Fibroblast of lung (primary cell): ENCODE measurements at regions not wholly inside any gene's neighbourhood (a gene's known extent, or its start where the extent isn't known, plus 50 kb on each side); places are given as distances from the start of the nearest gene placed in this dataset.

Experiments used
- DNase-seq, 2 donors: peaks; one replicate each; pipeline versions ENCODE4 v3.0.0 to v3.0.0-alpha.2; 2010; ENCODE audit warnings: low read depth in 2 of 2
- H2AFZ ChIP-seq: 2 replicates; pipeline ENCODE4 v1.5.1; 2012; ENCODE audit warnings: low read length, control low read depth, inconsistent platforms
- H3K27ac ChIP-seq: 2 replicates; pipeline ENCODE4 v1.5.1; 2011; ENCODE audit warnings: low read length, control low read depth; ENCODE audit not compliant: insufficient read depth
- H3K27me3 ChIP-seq: 2 replicates; pipeline ENCODE4 v1.5.1; 2011; ENCODE audit warnings: mild to moderate bottlenecking, low read length; ENCODE audit not compliant: control insufficient read depth, insufficient read depth
- H3K36me3 ChIP-seq: 2 replicates; pipeline ENCODE4 v1.5.1; 2011; ENCODE audit warnings: low read length; ENCODE audit not compliant: control insufficient read depth, insufficient read depth
- H3K4me1 ChIP-seq: 2 replicates; pipeline ENCODE4 v1.5.1; 2011; ENCODE audit warnings: low read length; ENCODE audit not compliant: control insufficient read depth, insufficient read depth; ENCODE audit errors: extremely low read depth
- H3K4me2 ChIP-seq: 2 replicates; pipeline ENCODE4 v1.5.1; 2011; ENCODE audit warnings: low read length, control low read depth; ENCODE audit not compliant: insufficient read depth; ENCODE audit errors: extremely low read depth
- H3K4me3 ChIP-seq, 4 experiments: fragments of 200-600 bp in 1 of 4; sonication (generic) in 1 of 4; replicated peaks in 1 of 4; 2 replicates each; pipeline ENCODE4 v1.5.1; 2011 to 2016; ENCODE audit warnings: low read length in 4 of 4, low read depth in 3 of 4, mild to moderate bottlenecking in 3 of 4, control low read depth in 2 of 4, inconsistent platforms in 1 of 4, mixed read lengths in 1 of 4; ENCODE audit not compliant: insufficient read depth in 1 of 4; ENCODE audit errors: control extremely low read depth in 1 of 4
- H3K79me2 ChIP-seq: 2 replicates; pipeline ENCODE4 v1.5.1; 2012; ENCODE audit warnings: mild to moderate bottlenecking, low read length, inconsistent platforms; ENCODE audit not compliant: control insufficient read depth, insufficient read depth
- H3K9ac ChIP-seq: 2 replicates; pipeline ENCODE4 v1.5.1; 2011; ENCODE audit warnings: mild to moderate bottlenecking, low read length, control low read depth; ENCODE audit not compliant: insufficient read depth
- H3K9me3 ChIP-seq: 2 replicates; pipeline ENCODE4 v1.5.1; 2012; ENCODE audit warnings: low read depth, low read length; ENCODE audit not compliant: control insufficient read depth, insufficient read depth
- H4K20me1 ChIP-seq: 2 replicates; pipeline ENCODE4 v1.5.1; 2011; ENCODE audit warnings: low read length; ENCODE audit not compliant: control insufficient read depth, insufficient read depth; ENCODE audit errors: extremely low read depth
- CTCF ChIP-seq, 2 donors: IDR thresholded peaks in 1 of 2; conservative IDR thresholded peaks in 1 of 2; 1 replicate in 1 of 2; 2 replicates in 1 of 2; pipeline ENCODE4 v1.5.1; 2011 to 2012; ENCODE audit warnings: low read length in 2 of 2, control low read depth in 1 of 2, inconsistent platforms in 1 of 2, low read depth in 1 of 2, mild to moderate bottlenecking in 1 of 2
- EZH2 ChIP-seq: IDR thresholded peaks from 2 replicates; pipeline ENCODE4 v1.5.1; 2012; ENCODE audit warnings: low read length, control low read depth, mild to moderate bottlenecking; ENCODE audit errors: missing control alignments

GRCh38 chr20:54344832-54345231 lies 130.6 kb upstream of the DOK5 start:
- TF ChIP-seq EZH2 (no peak), CTCF (conservative IDR thresholded peaks at IDR 0.05 in 1 of 2, IDR thresholded peaks at IDR 0.05 in 1 of 2; ENCODE audit: low read depth in 1 of 2, low read length in 2 of 2) (no peak)
- Histone ChIP-seq H3K9me3 (no peaks in the 10 kb centered on the region), H3K4me3 (no peak overlapping the region), H3K36me3 (no peaks in the 10 kb centered on the region), H3K79me2 (no peaks in the 10 kb centered on the region), H2AFZ (no peak overlapping the region), H3K27ac (no peak overlapping the region), H3K9ac (no peak overlapping the region), H3K4me2 (no peak overlapping the region), H3K27me3 (no peaks in the 10 kb centered on the region), H4K20me1 (no peaks in the 10 kb centered on the region), H3K4me1 (peaks cover 5% of the 10 kb centered on the region)
- no peak for DNase-seq

- TF ChIP-seq CTCF (conservative IDR thresholded peaks at IDR 0.05 in 1 of 2, IDR thresholded peaks at IDR 0.05 in 1 of 2; ENCODE audit: low read depth in 1 of 2, low read length in 2 of 2) (no peak), EZH2 (no peak)
- Histone ChIP-seq H3K27ac (no peak overlapping the region), H4K20me1 (no peaks in the 10 kb centered on the region), H2AFZ (no peak overlapping the region), H3K9me3 (no peaks in the 10 kb centered on the region), H3K9ac (no peak overlapping the region), H3K36me3 (no peaks in the 10 kb centered on the region), H3K4me3 (no peak overlapping the region), H3K79me2 (no peaks in the 10 kb centered on the region), H3K4me1 (peaks cover 3% of the 10 kb centered on the region), H3K4me2 (peak overlapping the region; percentile 11), H3K27me3 (no peaks in the 10 kb centered on the region)
- DNase-seq: peak; percentile 87 to 91
Observed at GRCh38 chr20:54345301-54345724, 130.1 kb upstream of the DOK5 start.

GRCh38 chr20:54345821-54346220 lies 129.6 kb upstream of the DOK5 start:
- Histone ChIP-seq H4K20me1 (no peaks in the 10 kb centered on the region), H3K79me2 (no peaks in the 10 kb centered on the region), H3K27me3 (no peaks in the 10 kb centered on the region), H3K36me3 (no peaks in the 10 kb centered on the region), H3K4me2 (peak overlapping the region; percentile 11), H2AFZ (no peak overlapping the region), H3K9me3 (no peaks in the 10 kb centered on the region), H3K9ac (no peak overlapping the region), H3K4me3 (no peak overlapping the region), H3K27ac (no peak overlapping the region), H3K4me1 (peaks cover 3% of the 10 kb centered on the region)
- no peak for TF ChIP-seq CTCF (conservative IDR thresholded peaks at IDR 0.05 in 1 of 2, IDR thresholded peaks at IDR 0.05 in 1 of 2; ENCODE audit: low read depth in 1 of 2, low read length in 2 of 2)
- peak in 1 of 2 donors; percentile 41 for DNase-seq
